IPS-18a (cell line): ENCODE measurements at regions not wholly inside any gene's neighbourhood (a gene's known extent, or its start where the extent isn't known, plus 50 kb on each side); places are given as distances from the start of the nearest gene placed in this dataset.
"Not testable (repeated sequence)": the region's sequence is repeated elsewhere in the genome, so short reads cannot be mapped to it uniquely, and the experiment has no call there.

Experiments used
- H3K27ac ChIP-seq: one replicate; pipeline ENCODE4 v1.5.1; 2013; ENCODE audit warnings: low read length
- H3K27me3 ChIP-seq: one replicate; pipeline ENCODE4 v1.6.1; 2013; ENCODE audit warnings: mild to moderate bottlenecking, low read length; ENCODE audit not compliant: control insufficient read depth, insufficient read depth
- H3K36me3 ChIP-seq: one replicate; pipeline ENCODE4 v1.6.1; 2013; ENCODE audit warnings: low read depth, low read length; ENCODE audit not compliant: control insufficient read depth
- H3K4me1 ChIP-seq: one replicate; pipeline ENCODE4 v1.6.1; 2013; ENCODE audit warnings: low read depth, low read length; ENCODE audit not compliant: control insufficient read depth
- H3K4me3 ChIP-seq: one replicate; pipeline ENCODE4 v1.5.1; 2013; ENCODE audit warnings: low read length
- H3K9ac ChIP-seq: one replicate; pipeline ENCODE4 v1.6.1; 2013; ENCODE audit warnings: mild to moderate bottlenecking, low read length, moderate library complexity
- H3K9me3 ChIP-seq: one replicate; pipeline ENCODE4 v1.6.1; 2013; ENCODE audit warnings: low read depth, low read length; ENCODE audit not compliant: control insufficient read depth

DNA sequence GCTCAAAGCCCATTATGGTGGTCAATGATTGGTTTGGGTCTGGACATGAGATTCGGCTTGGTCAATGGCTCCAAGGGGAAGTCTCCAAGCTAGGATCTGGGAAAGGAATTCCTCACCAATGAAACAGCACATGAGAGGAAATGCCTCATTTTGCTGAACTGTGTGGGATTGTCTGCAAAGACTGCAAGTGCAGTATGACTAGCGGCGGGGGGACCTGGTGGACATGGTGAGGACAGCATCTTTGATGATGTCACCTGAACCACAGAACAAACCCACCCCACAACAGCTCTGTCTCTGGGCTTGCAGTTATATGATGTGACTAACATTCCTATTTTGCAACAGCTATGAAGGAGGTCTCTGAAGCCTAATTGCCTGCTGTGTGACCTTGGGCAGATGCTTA, 50.6 kb upstream of the NKD1 start:
- H3K36me3 ChIP-seq = no peaks in the 10 kb centered on the region
- H3K27ac ChIP-seq = no peak overlapping the region
- H3K9me3 ChIP-seq = no peaks in the 10 kb centered on the region
- no peak overlapping the region for H3K9ac ChIP-seq
- peaks cover 6% of the 10 kb centered on the region for H3K4me1 ChIP-seq
- H3K27me3 ChIP-seq = no peaks in the 10 kb centered on the region
- no peak overlapping the region for H3K4me3 ChIP-seq

GRCh38 chr16:50496990-50497389, 51.2 kb upstream of the NKD1 start:
- H3K4me3 ChIP-seq = no peak overlapping the region
- peaks cover 6% of the 10 kb centered on the region for H3K4me1 ChIP-seq
- no peak overlapping the region for H3K27ac ChIP-seq
- no peaks in the 10 kb centered on the region for H3K9me3 ChIP-seq
- no peaks in the 10 kb centered on the region for H3K36me3 ChIP-seq
- no peak overlapping the region for H3K9ac ChIP-seq
- no peaks in the 10 kb centered on the region for H3K27me3 ChIP-seq

DNA sequence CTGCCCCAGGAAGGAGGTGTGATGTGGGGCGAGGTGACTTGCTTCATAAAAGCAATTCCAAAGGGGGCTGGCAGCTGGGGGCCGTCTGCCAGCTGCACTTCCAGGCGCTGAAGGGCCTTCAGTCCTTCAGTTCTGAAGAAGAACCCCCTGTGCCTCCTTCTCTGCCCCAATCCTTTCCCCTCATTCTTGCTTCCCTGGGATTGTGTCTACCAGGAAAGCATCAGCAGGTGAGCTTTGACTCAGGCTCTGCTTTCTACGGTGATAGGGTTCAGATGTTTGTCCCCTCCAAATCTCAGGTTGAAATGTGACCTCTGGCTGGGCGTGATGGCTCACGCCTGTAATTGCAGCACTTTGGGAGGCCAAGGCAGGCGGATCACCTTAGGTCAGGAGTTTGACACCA, 52.5 kb upstream of the NKD1 start:
- no peaks in the 10 kb centered on the region for H3K36me3 ChIP-seq
- H3K4me1 ChIP-seq = peaks cover 6% of the 10 kb centered on the region
- no peak overlapping the region for H3K27ac ChIP-seq
- H3K27me3 ChIP-seq = no peaks in the 10 kb centered on the region
- no peaks in the 10 kb centered on the region for H3K9me3 ChIP-seq
- H3K9ac ChIP-seq = no peak overlapping the region
- no peak overlapping the region for H3K4me3 ChIP-seq

- Histone ChIP-seq H3K4me3 (no peak overlapping the region), H3K4me1 (peaks cover 6% of the 10 kb centered on the region), H3K9me3 (no peaks in the 10 kb centered on the region), H3K9ac (no peak overlapping the region), H3K36me3 (no peaks in the 10 kb centered on the region), H3K27me3 (no peaks in the 10 kb centered on the region), H3K27ac (no peak overlapping the region)
Measured at GRCh38 chr16:50494501-50495491, 53.4 kb upstream of the NKD1 start.

GRCh38 chr16:50491516-50491915, 56.7 kb upstream of the NKD1 start:
- Histone ChIP-seq H3K27ac (no peak overlapping the region), H3K27me3 (no peaks in the 10 kb centered on the region), H3K4me3 (no peak overlapping the region), H3K36me3 (no peaks in the 10 kb centered on the region), H3K9me3 (no peaks in the 10 kb centered on the region), H3K9ac (no peak overlapping the region), H3K4me1 (no peaks in the 10 kb centered on the region)

- no peaks in the 10 kb centered on the region for H3K36me3 ChIP-seq
- no peaks in the 10 kb centered on the region for H3K9me3 ChIP-seq
- no peaks in the 10 kb centered on the region for H3K4me1 ChIP-seq
- no peaks in the 10 kb centered on the region for H3K27me3 ChIP-seq
- no peak overlapping the region for H3K9ac ChIP-seq
- H3K4me3 ChIP-seq = no peak overlapping the region
- H3K27ac ChIP-seq = no peak overlapping the region
Measured at GRCh38 chr16:50490828-50491227, 57.4 kb upstream of the NKD1 start.

- H3K27ac ChIP-seq = no peak overlapping the region
- no peaks in the 10 kb centered on the region for H3K9me3 ChIP-seq
- no peaks in the 10 kb centered on the region for H3K36me3 ChIP-seq
- no peak overlapping the region for H3K4me3 ChIP-seq
- H3K4me1 ChIP-seq = no peaks in the 10 kb centered on the region
- no peaks in the 10 kb centered on the region for H3K27me3 ChIP-seq
- no peak overlapping the region for H3K9ac ChIP-seq
Measured at GRCh38 chr16:50489182-50489581, 59.0 kb upstream of the NKD1 start.

- Histone ChIP-seq H3K9me3 (no peaks in the 10 kb centered on the region), H3K27ac (no peak overlapping the region), H3K27me3 (no peaks in the 10 kb centered on the region), H3K4me3 (no peak overlapping the region), H3K9ac (no peak overlapping the region), H3K36me3 (no peaks in the 10 kb centered on the region), H3K4me1 (no peaks in the 10 kb centered on the region)
Measured at GRCh38 chr16:50487528-50487927, 60.7 kb upstream of the NKD1 start.

GRCh38 chr16:50486162-50486561, 62.0 kb upstream of the NKD1 start:
- H3K9me3 ChIP-seq, H3K4me1 ChIP-seq, H3K27me3 ChIP-seq, H3K4me3 ChIP-seq, H3K36me3 ChIP-seq, H3K9ac ChIP-seq, H3K27ac ChIP-seq: not testable (repeated sequence)

DNA sequence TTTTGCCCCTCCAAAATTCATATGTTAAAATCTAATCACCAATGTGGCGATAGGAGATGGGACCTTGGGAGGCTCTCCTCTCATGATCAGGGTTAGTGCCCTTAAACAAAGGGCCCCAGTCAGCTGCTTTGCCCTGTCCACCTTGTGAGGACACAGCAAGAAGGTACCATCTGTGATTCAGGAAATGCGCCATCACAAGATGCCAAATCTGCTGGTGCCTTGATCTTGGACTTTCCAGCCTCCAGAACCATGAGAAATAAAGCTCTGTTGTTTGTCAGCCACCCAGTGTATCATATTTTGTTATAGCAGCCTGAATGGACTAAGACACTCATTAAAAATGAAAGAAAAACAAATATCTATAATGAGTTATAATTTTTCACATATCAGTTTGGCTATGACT, 63.0 kb upstream of the NKD1 start:
- Histone ChIP-seq H3K27ac (no peak overlapping the region), H3K9ac (no peak overlapping the region), H3K27me3 (no peaks in the 10 kb centered on the region), H3K4me3 (no peak overlapping the region), H3K4me1 (no peaks in the 10 kb centered on the region), H3K36me3 (no peaks in the 10 kb centered on the region), H3K9me3 (no peaks in the 10 kb centered on the region)

- H3K4me1 ChIP-seq = no peaks in the 10 kb centered on the region
- no peaks in the 10 kb centered on the region for H3K27me3 ChIP-seq
- no peak overlapping the region for H3K27ac ChIP-seq
- no peaks in the 10 kb centered on the region for H3K36me3 ChIP-seq
- H3K9me3 ChIP-seq = no peaks in the 10 kb centered on the region
- no peak overlapping the region for H3K9ac ChIP-seq
- H3K4me3 ChIP-seq = no peak overlapping the region
Measured at GRCh38 chr16:50482271-50482670, 65.9 kb upstream of the NKD1 start.

- no peak overlapping the region for H3K4me3 ChIP-seq
- H3K4me1 ChIP-seq = no peaks in the 10 kb centered on the region
- H3K9me3 ChIP-seq = no peaks in the 10 kb centered on the region
- H3K9ac ChIP-seq = no peak overlapping the region
- H3K27me3 ChIP-seq = no peaks in the 10 kb centered on the region
- no peaks in the 10 kb centered on the region for H3K36me3 ChIP-seq
- no peak overlapping the region for H3K27ac ChIP-seq
Measured at GRCh38 chr16:50480206-50480605, 68.0 kb upstream of the NKD1 start.
